ENCODE measurements at regions not wholly inside any gene's neighbourhood (a gene's known extent, or its start where the extent isn't known, plus 50 kb on each side); places are given as distances from the start of the nearest gene placed in this dataset.
A peak's percentile ranks its signal among the peaks of the same experiment; 100 is the strongest.

- peak; percentile 74; the same call in 1 of the 2 replicates for TF ChIP-seq DMBX1 (CRISPR knock-in tag; IDR thresholded peaks at IDR 0.05; ENCODE audit: borderline replicate concordance)
- no peak for TF ChIP-seq ARHGAP35 (IDR thresholded peaks at IDR 0.05; ENCODE audit: partially characterized antibody)
- TF ChIP-seq CBFA2T3 (IDR thresholded peaks at IDR 0.05): peak; percentile 78
- TF ChIP-seq ZKSCAN3 (CRISPR knock-in tag; IDR thresholded peaks at IDR 0.05): no peak
- TF ChIP-seq ZNF780A (CRISPR knock-in tag; IDR thresholded peaks at IDR 0.05): no peak
- no peak for TF ChIP-seq SMARCB1 (IDR thresholded peaks at IDR 0.05; ENCODE audit: insufficient read length, low read depth)
- peak; percentile 35; the same call in 1 of the 2 replicates for TF ChIP-seq ZNF24 (IDR thresholded peaks at IDR 0.05)
- TF ChIP-seq CTCF (IDR thresholded peaks at IDR 0.05 in 2 of 3, conservative IDR thresholded peaks at IDR 0.05 in 1 of 3; ENCODE audit: insufficient read depth in 2 of 3, low read depth in 1 of 3, low read length in 3 of 3): peak in 2 of 3 experiments; percentile 4 to 28; a peak in 2 of 6 replicates
- peak; percentile 26; the same call in 1 of the 2 replicates for TF ChIP-seq ZBTB17 (CRISPR knock-in tag; IDR thresholded peaks at IDR 0.05)
- TF ChIP-seq TARDBP (IDR thresholded peaks at IDR 0.05): no peak
- 0 out of 2 replicates have a peak, but pooled peaks have one; percentile 66 for TF ChIP-seq ZNF583 (CRISPR knock-in tag; IDR thresholded peaks at IDR 0.05)
- no peak for TF ChIP-seq LARP7 (IDR thresholded peaks at IDR 0.05)
- no peak for TF ChIP-seq ZNF655 (CRISPR knock-in tag; IDR thresholded peaks at IDR 0.05)
- TF ChIP-seq RAD21 (CRISPR knock-in tag; conservative IDR thresholded peaks at IDR 0.05 in 1 of 2, IDR thresholded peaks at IDR 0.05 in 1 of 2): peak; percentile 11 to 50; a peak in 2 of 4 replicates
- TF ChIP-seq HNRNPH1 (optimal IDR thresholded peaks at IDR 0.05; ENCODE audit: low read depth, low read length): no peak
- no peak for TF ChIP-seq ZNF699 (CRISPR knock-in tag; IDR thresholded peaks at IDR 0.05; ENCODE audit: insufficient replicate concordance)
- TF ChIP-seq SUPT5H (IDR thresholded peaks at IDR 0.05): no peak
- no peak for TF ChIP-seq SNIP1 (IDR thresholded peaks at IDR 0.05; ENCODE audit: low read depth)
- TF ChIP-seq ZMIZ1 (IDR thresholded peaks at IDR 0.05; ENCODE audit: low read depth in 2 of 2, low read length in 2 of 2): peak in 1 of 2 experiments; percentile 55; a peak in 1 of 4 replicates
- no peak for TF ChIP-seq SOX6 (IDR thresholded peaks at IDR 0.05)
- TF ChIP-seq JUN (IDR thresholded peaks at IDR 0.05; ENCODE audit: borderline replicate concordance, low read depth, low read length): 0 out of 2 replicates have a peak, but pooled peaks have one; percentile 8
- TF ChIP-seq JUN (CRISPR knock-in tag; IDR thresholded peaks at IDR 0.05; ENCODE audit: borderline replicate concordance): no peak
- TF ChIP-seq ZNF324 (CRISPR knock-in tag; IDR thresholded peaks at IDR 0.05): no peak
- TF ChIP-seq RBM14 (IDR thresholded peaks at IDR 0.05; ENCODE audit: borderline replicate concordance, insufficient read depth, low read depth, low read length): no peak
Measured at GRCh38 chr1:234842726-234843641, 233.0 kb upstream of the IRF2BP2 start (continued).

All from K562 (cell line).